ENCODE measurements at regions not wholly inside any gene's neighbourhood (a gene's known extent, or its start where the extent isn't known, plus 50 kb on each side); places are given as distances from the start of the nearest gene placed in this dataset.

- TF ChIP-seq CTCF (IDR thresholded peaks at IDR 0.05; ENCODE audit: poor library complexity, severe bottlenecking) = no peak
- no peak for TF ChIP-seq MXI1 (conservative IDR thresholded peaks at IDR 0.05; ENCODE audit: poor library complexity, severe bottlenecking)
- TF ChIP-seq EZH2 (IDR thresholded peaks at IDR 0.05; ENCODE audit: borderline replicate concordance, insufficient read depth, low read length, poor library complexity, severe bottlenecking) = no peak
Observed at GRCh38 chr4:130814896-130815295, 1718.9 kb downstream of the C4orf33 start.

Data from neural cell (in vitro differentiated cells).